Liver (tissue), 3 donors: ENCODE measurements at regions not wholly inside any gene's neighbourhood (a gene's known extent, or its start where the extent isn't known, plus 50 kb on each side); places are given as distances from the start of the nearest gene placed in this dataset.

Experiments used
- EGR1 ChIP-seq, 2 donors: IDR thresholded peaks; 2 replicates each; pipeline ENCODE4 v1.6.1; 2016 to 2018; ENCODE audit warnings: antibody characterized with exemption in 2 of 2, low read depth in 2 of 2
- FOXA1 ChIP-seq: IDR thresholded peaks from 2 replicates; pipeline ENCODE4 v1.6.1; 2016; ENCODE audit warnings: antibody characterized with exemption
- GABPA ChIP-seq, 2 donors: IDR thresholded peaks in 1 of 2; conservative IDR thresholded peaks in 1 of 2; 2 replicates each; pipeline ENCODE4 v1.6.1; 2016; ENCODE audit warnings: antibody characterized with exemption in 2 of 2, mild to moderate bottlenecking in 1 of 2, moderate library complexity in 1 of 2
- JUND ChIP-seq, 2 donors: IDR thresholded peaks; 2 replicates each; pipeline ENCODE4 v1.6.1; 2016; ENCODE audit warnings: antibody characterized with exemption in 2 of 2
- NR2F2 ChIP-seq: IDR thresholded peaks from 2 replicates; pipeline ENCODE4 v1.6.1; 2016; ENCODE audit warnings: antibody characterized with exemption
- RAD21 ChIP-seq, 2 donors: IDR thresholded peaks; 2 replicates each; pipeline ENCODE4 v1.6.1; 2016; ENCODE audit warnings: antibody characterized with exemption in 2 of 2, mild to moderate bottlenecking in 2 of 2
- RXRA ChIP-seq, 2 donors: IDR thresholded peaks; 2 replicates each; pipeline ENCODE4 v1.6.1; 2017 to 2018; ENCODE audit warnings: antibody characterized with exemption in 2 of 2, mild to moderate bottlenecking in 1 of 2
- SP1 ChIP-seq: IDR thresholded peaks from 2 replicates; pipeline ENCODE4 v1.6.1; 2018; ENCODE audit warnings: antibody characterized with exemption, mild to moderate bottlenecking
- TAF1 ChIP-seq: conservative IDR thresholded peaks from 2 replicates; pipeline ENCODE4 v1.6.1; 2016; ENCODE audit warnings: antibody characterized with exemption, mild to moderate bottlenecking
- YY1 ChIP-seq: IDR thresholded peaks from 2 replicates; pipeline ENCODE4 v1.6.1; 2016; ENCODE audit warnings: antibody characterized with exemption, mild to moderate bottlenecking
- TF ChIP-seq, protein P1 (sequence below): fragments of 150-350 bp; IDR thresholded peaks from 2 replicates; pipeline ENCODE4 v1.5.1; 2017; ENCODE audit warnings: improper control_type of control experiment, low read depth, low read length; ENCODE audit not compliant: missing input control
- TF ChIP-seq, protein P2 (sequence below): IDR thresholded peaks from 2 replicates; pipeline ENCODE4 v1.6.1; 2016; ENCODE audit warnings: antibody characterized with exemption, mild to moderate bottlenecking
- donor health status: healthy.
- donor health status: healthy.

DNA sequence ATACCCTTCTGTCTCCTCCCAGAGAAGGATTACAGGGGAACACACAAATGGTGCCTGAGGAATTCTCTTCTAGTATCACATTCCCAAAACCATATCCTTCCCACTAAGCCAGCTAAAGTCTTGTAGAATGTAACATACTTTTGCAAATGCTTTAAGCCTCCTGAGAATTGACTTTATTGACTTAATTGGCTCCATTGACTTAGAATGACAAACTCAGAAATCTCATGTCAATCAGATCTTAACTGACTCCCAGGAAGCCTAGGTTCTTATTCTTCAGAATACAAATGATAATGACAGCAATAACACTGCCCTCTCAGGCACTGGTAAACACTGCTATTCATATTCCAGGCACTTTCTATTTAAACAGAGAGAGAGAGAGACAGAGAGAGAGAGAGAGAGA is 356.9 kb upstream of the PRKCQ start:
- TF ChIP-seq FOXA1: no peak
- TF ChIP-seq NR2F2: no peak
- no peak for TF ChIP-seq SP1
- TF ChIP-seq, protein P1, sequence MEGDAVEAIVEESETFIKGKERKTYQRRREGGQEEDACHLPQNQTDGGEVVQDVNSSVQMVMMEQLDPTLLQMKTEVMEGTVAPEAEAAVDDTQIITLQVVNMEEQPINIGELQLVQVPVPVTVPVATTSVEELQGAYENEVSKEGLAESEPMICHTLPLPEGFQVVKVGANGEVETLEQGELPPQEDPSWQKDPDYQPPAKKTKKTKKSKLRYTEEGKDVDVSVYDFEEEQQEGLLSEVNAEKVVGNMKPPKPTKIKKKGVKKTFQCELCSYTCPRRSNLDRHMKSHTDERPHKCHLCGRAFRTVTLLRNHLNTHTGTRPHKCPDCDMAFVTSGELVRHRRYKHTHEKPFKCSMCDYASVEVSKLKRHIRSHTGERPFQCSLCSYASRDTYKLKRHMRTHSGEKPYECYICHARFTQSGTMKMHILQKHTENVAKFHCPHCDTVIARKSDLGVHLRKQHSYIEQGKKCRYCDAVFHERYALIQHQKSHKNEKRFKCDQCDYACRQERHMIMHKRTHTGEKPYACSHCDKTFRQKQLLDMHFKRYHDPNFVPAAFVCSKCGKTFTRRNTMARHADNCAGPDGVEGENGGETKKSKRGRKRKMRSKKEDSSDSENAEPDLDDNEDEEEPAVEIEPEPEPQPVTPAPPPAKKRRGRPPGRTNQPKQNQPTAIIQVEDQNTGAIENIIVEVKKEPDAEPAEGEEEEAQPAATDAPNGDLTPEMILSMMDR: no peak
- no peak for TF ChIP-seq GABPA (IDR thresholded peaks at IDR 0.05 in 1 of 2, conservative IDR thresholded peaks at IDR 0.05 in 1 of 2)
- TF ChIP-seq RAD21 (IDR thresholded peaks at IDR 0.05): no peak
- TF ChIP-seq YY1: no peak
- TF ChIP-seq JUND (IDR thresholded peaks at IDR 0.05): no peak
- TF ChIP-seq, protein P2, sequence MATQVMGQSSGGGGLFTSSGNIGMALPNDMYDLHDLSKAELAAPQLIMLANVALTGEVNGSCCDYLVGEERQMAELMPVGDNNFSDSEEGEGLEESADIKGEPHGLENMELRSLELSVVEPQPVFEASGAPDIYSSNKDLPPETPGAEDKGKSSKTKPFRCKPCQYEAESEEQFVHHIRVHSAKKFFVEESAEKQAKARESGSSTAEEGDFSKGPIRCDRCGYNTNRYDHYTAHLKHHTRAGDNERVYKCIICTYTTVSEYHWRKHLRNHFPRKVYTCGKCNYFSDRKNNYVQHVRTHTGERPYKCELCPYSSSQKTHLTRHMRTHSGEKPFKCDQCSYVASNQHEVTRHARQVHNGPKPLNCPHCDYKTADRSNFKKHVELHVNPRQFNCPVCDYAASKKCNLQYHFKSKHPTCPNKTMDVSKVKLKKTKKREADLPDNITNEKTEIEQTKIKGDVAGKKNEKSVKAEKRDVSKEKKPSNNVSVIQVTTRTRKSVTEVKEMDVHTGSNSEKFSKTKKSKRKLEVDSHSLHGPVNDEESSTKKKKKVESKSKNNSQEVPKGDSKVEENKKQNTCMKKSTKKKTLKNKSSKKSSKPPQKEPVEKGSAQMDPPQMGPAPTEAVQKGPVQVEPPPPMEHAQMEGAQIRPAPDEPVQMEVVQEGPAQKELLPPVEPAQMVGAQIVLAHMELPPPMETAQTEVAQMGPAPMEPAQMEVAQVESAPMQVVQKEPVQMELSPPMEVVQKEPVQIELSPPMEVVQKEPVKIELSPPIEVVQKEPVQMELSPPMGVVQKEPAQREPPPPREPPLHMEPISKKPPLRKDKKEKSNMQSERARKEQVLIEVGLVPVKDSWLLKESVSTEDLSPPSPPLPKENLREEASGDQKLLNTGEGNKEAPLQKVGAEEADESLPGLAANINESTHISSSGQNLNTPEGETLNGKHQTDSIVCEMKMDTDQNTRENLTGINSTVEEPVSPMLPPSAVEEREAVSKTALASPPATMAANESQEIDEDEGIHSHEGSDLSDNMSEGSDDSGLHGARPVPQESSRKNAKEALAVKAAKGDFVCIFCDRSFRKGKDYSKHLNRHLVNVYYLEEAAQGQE: no peak
- TF ChIP-seq EGR1 (IDR thresholded peaks at IDR 0.05; ENCODE audit: low read depth in 2 of 2): no peak
- no peak for TF ChIP-seq RXRA (IDR thresholded peaks at IDR 0.05)
- TF ChIP-seq TAF1: no peak
